HepG2 (cell line): ENCODE measurements at regions not wholly inside any gene's neighbourhood (a gene's known extent, or its start where the extent isn't known, plus 50 kb on each side); places are given as distances from the start of the nearest gene placed in this dataset.

Experiments
- ATAC-seq: fragments of 200-7000 bp; cut with Tn5 transposase; 3 replicates; pipeline ENCODE4 v1.9.1; 2020; ENCODE audit warnings: mild to moderate bottlenecking, moderate library complexity
- BruUV-seq: library from RNA; stranded (reverse); fragments of 400-500 nt; replicated peaks from 2 replicates; lab custom pipeline; 2021; lab: Mats Ljungman, UMichigan
- CTCF ChIA-PET: fragments of 300-600 bp; formaldehyde crosslinking; extraction: SDS; loops from one replicate; lab custom pipeline; 2021; ENCODE audit warnings: low total read pairs, inconsistent platforms, low intra/inter-chr PET ratio; lab: Yijun Ruan, JAX
- POLR2A ChIA-PET: fragments of 350-600 bp; sonication (Branson Sonifier 250); formaldehyde crosslinking; loops from one replicate; lab custom pipeline; 2020; ENCODE audit warnings: antibody characterized with exemption, inconsistent platforms; lab: Yijun Ruan, JAX
- DNase-seq: peaks from one replicate; pipeline ENCODE4 v3.0.0-alpha.2; 2015; ENCODE audit warnings: low spot score
- FAIRE-seq: peaks from 3 replicates; lab custom pipeline; 2011; peaks lifted over from hg19 to GRCh38; lab: Jason Lieb, UNC
- H2AFZ ChIP-seq: one replicate; pipeline ENCODE4 v1.6.1; 2011; ENCODE audit warnings: low read length, inconsistent platforms
- H3K27ac ChIP-seq: fragments of 300-600 bp; 3 replicates; pipeline ENCODE4 v1.8.0; 2011; ENCODE audit warnings: mixed run types, mild to moderate bottlenecking, mixed read lengths, low read length, inconsistent platforms; ENCODE audit not compliant: insufficient read depth; ENCODE audit errors: extremely low read length
- H3K27me3 ChIP-seq, 2 experiments: fragments of 200-600 bp in 1 of 2; 2 replicates in 1 of 2; 3 replicates in 1 of 2; pipeline versions ENCODE4 v1.6.0 to v1.8.0; 2011; ENCODE audit warnings: low read length in 2 of 2, mild to moderate bottlenecking in 2 of 2, moderate library complexity in 2 of 2, inconsistent platforms in 1 of 2; ENCODE audit not compliant: insufficient read depth in 2 of 2, control insufficient read depth in 1 of 2
- H3K36me3 ChIP-seq, 2 experiments: fragments of 200-600 bp in 1 of 2; replicated peaks in 1 of 2; 2 replicates in 1 of 2; 3 replicates in 1 of 2; pipeline versions ENCODE4 v1.5.1 to v1.8.0; 2011; ENCODE audit warnings: low read length in 2 of 2, inconsistent platforms in 1 of 2; ENCODE audit not compliant: insufficient read depth in 2 of 2, control insufficient read depth in 1 of 2
- H3K4me1 ChIP-seq: 2 replicates; pipeline ENCODE4 v1.5.1; 2012; ENCODE audit warnings: low read length, inconsistent platforms; ENCODE audit not compliant: insufficient read depth
- H3K4me2 ChIP-seq: 2 replicates; pipeline ENCODE4 v1.6.0; 2011; ENCODE audit warnings: low read depth, low read length, inconsistent platforms
- H3K4me3 ChIP-seq, 3 experiments: fragments of 200-600 bp in 1 of 3; sonication (generic), shearing (Covaris generic) in 1 of 3; replicated peaks in 1 of 3; 2 replicates each; pipeline ENCODE4 v1.5.1; 2011 to 2016; ENCODE audit warnings: low read length in 3 of 3, inconsistent platforms in 2 of 3, low read depth in 2 of 3, mild to moderate bottlenecking in 2 of 3, control low read depth in 1 of 3, mixed read lengths in 1 of 3; ENCODE audit not compliant: insufficient read depth in 1 of 3
- H3K79me2 ChIP-seq: one replicate; pipeline ENCODE4 v1.6.1; 2011; ENCODE audit warnings: low read length, inconsistent platforms; ENCODE audit not compliant: insufficient read depth
- H3K9ac ChIP-seq: 2 replicates; pipeline ENCODE4 v1.6.0; 2011; ENCODE audit warnings: mild to moderate bottlenecking, low read depth, low read length, inconsistent platforms; ENCODE audit not compliant: insufficient read depth
- H3K9me3 ChIP-seq: 2 replicates; pipeline ENCODE4 v1.5.1; 2012; ENCODE audit warnings: mild to moderate bottlenecking, low read length
- H4K20me1 ChIP-seq: 2 replicates; pipeline ENCODE4 v1.6.0; 2011; ENCODE audit warnings: inconsistent platforms, mild to moderate bottlenecking, low read length, moderate library complexity; ENCODE audit not compliant: insufficient read depth
- CBX1 ChIP-seq: IDR thresholded peaks from one replicate; pipeline ENCODE4 v1.6.1; 2016; ENCODE audit warnings: antibody characterized with exemption, low read depth
- CENPBD1 ChIP-seq: sonication (generic); formaldehyde crosslinking; IDR thresholded peaks from 2 replicates; pipeline ENCODE4 v1.8.0; 2022; ENCODE audit warnings: missing genetic modification reagents, low read depth, mild to moderate bottlenecking, borderline replicate concordance
- GTF3A ChIP-seq: sonication (generic); formaldehyde crosslinking; conservative IDR thresholded peaks from 2 replicates; pipeline ENCODE4 v1.4.0; 2020; ENCODE audit warnings: mild to moderate bottlenecking, missing genetic modification reagents
- NCOA1 ChIP-seq: sonication (generic); formaldehyde crosslinking; IDR thresholded peaks from 2 replicates; pipeline ENCODE4 v1.9.0; 2021; ENCODE audit warnings: missing genetic modification reagents
- ZNF337 ChIP-seq: sonication (generic); formaldehyde crosslinking; IDR thresholded peaks from 2 replicates; pipeline ENCODE4 v1.5.1; 2020; ENCODE audit warnings: missing genetic modification reagents, low read depth, mild to moderate bottlenecking, borderline replicate concordance
- ZNF441 ChIP-seq: sonication (generic); formaldehyde crosslinking; IDR thresholded peaks from 2 replicates; pipeline ENCODE4 v1.7.0; 2021; ENCODE audit warnings: missing genetic modification reagents, borderline replicate concordance
- ZNF546 ChIP-seq: sonication (generic); formaldehyde crosslinking; conservative IDR thresholded peaks from 2 replicates; pipeline ENCODE4 v1.8.1; 2023; ENCODE audit warnings: mild to moderate bottlenecking, missing genetic modification reagents
- ZNF775 ChIP-seq: sonication (generic); formaldehyde crosslinking; IDR thresholded peaks from 2 replicates; pipeline ENCODE4 v1.4.0; 2020; ENCODE audit warnings: missing genetic modification reagents, mild to moderate bottlenecking, moderate library complexity, borderline replicate concordance
- WGBS: methylation state at CpG from one replicate; pipeline ENCODE4 v1.1.6; 2017; ENCODE audit warnings: low lambda C conversion rate; 5-methylcytosine and 5-hydroxymethylcytosine counted together
- in situ Hi-C: cut with HindIII; loops from 2 replicates; pipeline ENCODE4 v1.10.0; 2017; ENCODE audit warnings: low pct_unique_long_range_greater_than_20kb; ENCODE audit not compliant: extremely low pct_ligation_motif_present
- intact Hi-C: fragments of 100-400 bp; cut with micrococcal nuclease; formaldehyde crosslinking; loops from one replicate; pipeline ENCODE4 v1.10.0; 2022; ENCODE audit not compliant: unreplicated experiment
- TF ChIP-seq, protein P1 (sequence below): sonication (generic); formaldehyde crosslinking; IDR thresholded peaks from 2 replicates; pipeline ENCODE4 v1.5.0; 2020; ENCODE audit warnings: mild to moderate bottlenecking, missing genetic modification reagents
- TF ChIP-seq, protein P2 (sequence below): sonication (generic); formaldehyde crosslinking; IDR thresholded peaks from 2 replicates; pipeline ENCODE4 v1.8.1; 2023; ENCODE audit warnings: mild to moderate bottlenecking, missing genetic modification reagents
- TF ChIP-seq, protein P3 (sequence below): sonication (generic); formaldehyde crosslinking; IDR thresholded peaks from 2 replicates; pipeline ENCODE4 v1.5.1; 2020; ENCODE audit warnings: missing genetic modification reagents, mild to moderate bottlenecking, borderline replicate concordance

GRCh38 chr15:93159930-93160329 is 70.9 kb upstream of the RGMA start:
- Histone ChIP-seq H3K36me3 (no peaks in the 10 kb centered on the region), H3K27me3 (peaks cover 1 to 25% of the 10 kb centered on the region in 2 experiments; a peak in 3 of 5 replicates), H3K4me2 (no peak overlapping the region), H3K79me2 (no peaks in the 10 kb centered on the region), H2AFZ (no peak overlapping the region), H3K9me3 (no peaks in the 10 kb centered on the region), H4K20me1 (no peaks in the 10 kb centered on the region; the same call in 1 of the 2 replicates), H3K4me1 (no peaks in the 10 kb centered on the region), H3K9ac (no peak overlapping the region), H3K4me3 (no peak overlapping the region), H3K27ac (no peak overlapping the region)
- ChIA-PET CTCF (no interaction called here), POLR2A (no interaction called here)
- TF ChIP-seq GTF3A (CRISPR knock-in tag), result no peak
- no peak for TF ChIP-seq ZNF441
- TF ChIP-seq ZNF546 (CRISPR knock-in tag), result no peak
- TF ChIP-seq, protein P1, sequence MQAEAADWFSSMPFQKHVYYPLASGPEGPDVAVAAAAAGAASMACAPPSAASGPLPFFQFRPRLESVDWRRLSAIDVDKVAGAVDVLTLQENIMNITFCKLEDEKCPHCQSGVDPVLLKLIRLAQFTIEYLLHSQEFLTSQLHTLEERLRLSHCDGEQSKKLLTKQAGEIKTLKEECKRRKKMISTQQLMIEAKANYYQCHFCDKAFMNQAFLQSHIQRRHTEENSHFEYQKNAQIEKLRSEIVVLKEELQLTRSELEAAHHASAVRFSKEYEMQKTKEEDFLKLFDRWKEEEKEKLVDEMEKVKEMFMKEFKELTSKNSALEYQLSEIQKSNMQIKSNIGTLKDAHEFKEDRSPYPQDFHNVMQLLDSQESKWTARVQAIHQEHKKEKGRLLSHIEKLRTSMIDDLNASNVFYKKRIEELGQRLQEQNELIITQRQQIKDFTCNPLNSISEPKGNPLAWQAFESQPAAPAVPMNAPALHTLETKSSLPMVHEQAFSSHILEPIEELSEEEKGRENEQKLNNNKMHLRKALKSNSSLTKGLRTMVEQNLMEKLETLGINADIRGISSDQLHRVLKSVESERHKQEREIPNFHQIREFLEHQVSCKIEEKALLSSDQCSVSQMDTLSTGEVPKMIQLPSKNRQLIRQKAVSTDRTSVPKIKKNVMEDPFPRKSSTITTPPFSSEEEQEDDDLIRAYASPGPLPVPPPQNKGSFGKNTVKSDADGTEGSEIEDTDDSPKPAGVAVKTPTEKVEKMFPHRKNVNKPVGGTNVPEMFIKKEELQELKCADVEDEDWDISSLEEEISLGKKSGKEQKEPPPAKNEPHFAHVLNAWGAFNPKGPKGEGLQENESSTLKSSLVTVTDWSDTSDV (CRISPR knock-in tag), result no peak
- TF ChIP-seq ZNF337 (CRISPR knock-in tag), result no peak
- no peak for TF ChIP-seq NCOA1 (CRISPR knock-in tag)
- TF ChIP-seq CBX1, result no peak
- TF ChIP-seq, protein P2, sequence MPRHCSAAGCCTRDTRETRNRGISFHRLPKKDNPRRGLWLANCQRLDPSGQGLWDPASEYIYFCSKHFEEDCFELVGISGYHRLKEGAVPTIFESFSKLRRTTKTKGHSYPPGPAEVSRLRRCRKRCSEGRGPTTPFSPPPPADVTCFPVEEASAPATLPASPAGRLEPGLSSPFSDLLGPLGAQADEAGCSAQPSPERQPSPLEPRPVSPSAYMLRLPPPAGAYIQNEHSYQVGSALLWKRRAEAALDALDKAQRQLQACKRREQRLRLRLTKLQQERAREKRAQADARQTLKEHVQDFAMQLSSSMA (CRISPR knock-in tag), result no peak
- TF ChIP-seq ZNF775, result no peak
- TF ChIP-seq, protein P3, sequence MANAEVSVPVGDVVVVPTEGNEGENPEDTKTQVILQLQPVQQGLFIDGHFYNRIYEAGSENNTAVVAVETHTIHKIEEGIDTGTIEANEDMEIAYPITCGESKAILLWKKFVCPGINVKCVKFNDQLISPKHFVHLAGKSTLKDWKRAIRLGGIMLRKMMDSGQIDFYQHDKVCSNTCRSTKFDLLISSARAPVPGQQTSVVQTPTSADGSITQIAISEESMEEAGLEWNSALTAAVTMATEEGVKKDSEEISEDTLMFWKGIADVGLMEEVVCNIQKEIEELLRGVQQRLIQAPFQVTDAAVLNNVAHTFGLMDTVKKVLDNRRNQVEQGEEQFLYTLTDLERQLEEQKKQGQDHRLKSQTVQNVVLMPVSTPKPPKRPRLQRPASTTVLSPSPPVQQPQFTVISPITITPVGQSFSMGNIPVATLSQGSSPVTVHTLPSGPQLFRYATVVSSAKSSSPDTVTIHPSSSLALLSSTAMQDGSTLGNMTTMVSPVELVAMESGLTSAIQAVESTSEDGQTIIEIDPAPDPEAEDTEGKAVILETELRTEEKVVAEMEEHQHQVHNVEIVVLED (CRISPR knock-in tag), result no peak
- TF ChIP-seq CENPBD1 (CRISPR knock-in tag), result no peak
- no TSS peak for BruUV-seq
- no peak for DNase-seq
- WGBS, result 41% methylated on average over 4 of the region's 5 CpGs
- FAIRE-seq, result no peak
- in situ Hi-C loops, result no loop called here
- intact Hi-C loops, result no loop called here
- no peak for ATAC-seq
